ENCODE measurements at regions not wholly inside any gene's neighbourhood (a gene's known extent, or its start where the extent isn't known, plus 50 kb on each side); places are given as distances from the start of the nearest gene placed in this dataset.

DNA sequence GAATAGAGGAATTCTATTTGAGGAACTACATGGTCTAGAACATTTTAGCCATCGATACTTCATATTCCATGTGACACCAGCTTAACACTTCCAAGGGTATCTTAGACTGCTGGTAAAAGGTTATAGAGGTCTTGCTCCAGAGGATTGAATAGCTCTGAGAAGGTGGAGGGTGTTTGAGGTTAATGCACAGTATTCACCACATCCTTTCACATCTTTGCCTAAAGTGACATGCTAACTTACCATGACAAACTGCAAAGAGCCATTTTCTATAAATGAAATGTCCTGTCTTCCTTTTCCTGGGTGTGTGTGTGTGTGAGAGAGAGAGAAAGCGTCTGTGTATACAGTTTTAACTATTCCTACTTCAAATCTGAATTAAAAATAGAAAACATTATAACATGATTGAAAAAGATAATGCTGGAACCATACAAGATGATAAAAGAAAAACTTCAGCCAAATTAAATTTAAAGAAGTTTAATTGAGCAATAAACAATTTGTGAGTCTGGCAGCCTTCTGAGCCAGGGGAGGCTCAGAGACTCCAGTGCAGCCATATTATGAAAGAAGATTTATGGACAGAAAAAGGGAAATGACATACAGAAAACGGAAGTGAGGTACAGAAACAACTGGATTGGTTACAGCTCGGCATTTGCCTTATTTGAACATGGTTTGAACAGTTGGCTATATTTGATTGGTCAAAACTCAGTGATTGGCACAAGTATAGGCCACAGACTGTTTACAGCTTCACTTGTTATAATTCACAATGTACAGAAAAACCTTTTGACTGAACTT lies 320.9 kb upstream of the CCDC179 start:
- dilution Hi-C loops (cut with MboI; ENCODE audit: extremely low pct_ligation_motif_present, low sequenced_read_pairs): no loop called here
- no peaks in the 10 kb centered on the region for H3K9me1 ChIP-seq (ENCODE audit: control insufficient read depth, extremely low read depth, insufficient read depth, low read length)
- H3K27ac ChIP-seq (ENCODE audit: control insufficient read depth, insufficient read depth, low read length): no peak overlapping the region
- H3K9ac ChIP-seq (ENCODE audit: control insufficient read depth, extremely low read depth, insufficient read depth, low read length): no peak overlapping the region
- no peaks in the 10 kb centered on the region for H3K36me3 ChIP-seq (ENCODE audit: control insufficient read depth in 2 of 2, extremely low read depth in 1 of 2, insufficient read depth in 2 of 2, low read length in 2 of 2)
- H3K4me3 ChIP-seq (ENCODE audit: control insufficient read depth in 2 of 3, extremely low read depth in 1 of 3, insufficient read depth in 2 of 3, low read depth in 1 of 3, low read length in 3 of 3): no peak overlapping the region
- no peak for DNase-seq (ENCODE audit: low read depth, low spot score)
- H3K9me3 ChIP-seq (ENCODE audit: control insufficient read depth, low read depth, low read length): no peaks in the 10 kb centered on the region
- H3K4me1 ChIP-seq (ENCODE audit: control insufficient read depth, extremely low read depth, insufficient read depth, low read length): no peaks in the 10 kb centered on the region
- FAIRE-seq: no peak
- H3K27me3 ChIP-seq (ENCODE audit: control insufficient read depth, extremely low read depth, insufficient read depth, low read length): no peaks in the 10 kb centered on the region
- no peak overlapping the region for H2AFZ ChIP-seq (ENCODE audit: control insufficient read depth, low read length)
- H3K79me2 ChIP-seq (ENCODE audit: control insufficient read depth, insufficient read depth, low read length): no peaks in the 10 kb centered on the region
- H3K4me2 ChIP-seq (ENCODE audit: control insufficient read depth, extremely low read depth, insufficient read depth, low read depth, low read length): no peak overlapping the region
- no peaks in the 10 kb centered on the region for H4K20me1 ChIP-seq (ENCODE audit: control insufficient read depth, extremely low read depth, insufficient read depth, low read length)
- TF ChIP-seq, protein P1, sequence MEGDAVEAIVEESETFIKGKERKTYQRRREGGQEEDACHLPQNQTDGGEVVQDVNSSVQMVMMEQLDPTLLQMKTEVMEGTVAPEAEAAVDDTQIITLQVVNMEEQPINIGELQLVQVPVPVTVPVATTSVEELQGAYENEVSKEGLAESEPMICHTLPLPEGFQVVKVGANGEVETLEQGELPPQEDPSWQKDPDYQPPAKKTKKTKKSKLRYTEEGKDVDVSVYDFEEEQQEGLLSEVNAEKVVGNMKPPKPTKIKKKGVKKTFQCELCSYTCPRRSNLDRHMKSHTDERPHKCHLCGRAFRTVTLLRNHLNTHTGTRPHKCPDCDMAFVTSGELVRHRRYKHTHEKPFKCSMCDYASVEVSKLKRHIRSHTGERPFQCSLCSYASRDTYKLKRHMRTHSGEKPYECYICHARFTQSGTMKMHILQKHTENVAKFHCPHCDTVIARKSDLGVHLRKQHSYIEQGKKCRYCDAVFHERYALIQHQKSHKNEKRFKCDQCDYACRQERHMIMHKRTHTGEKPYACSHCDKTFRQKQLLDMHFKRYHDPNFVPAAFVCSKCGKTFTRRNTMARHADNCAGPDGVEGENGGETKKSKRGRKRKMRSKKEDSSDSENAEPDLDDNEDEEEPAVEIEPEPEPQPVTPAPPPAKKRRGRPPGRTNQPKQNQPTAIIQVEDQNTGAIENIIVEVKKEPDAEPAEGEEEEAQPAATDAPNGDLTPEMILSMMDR (optimal IDR thresholded peaks at IDR 0.05 in 1 of 3, IDR thresholded peaks at IDR 0.05 in 1 of 3, conservative IDR thresholded peaks at IDR 0.05 in 1 of 3; ENCODE audit: extremely low read depth in 1 of 3, insufficient read depth in 2 of 3, low read length in 3 of 3): no peak
- no peak for TF ChIP-seq EZH2 (IDR thresholded peaks at IDR 0.05; ENCODE audit: low read length)

DNA sequence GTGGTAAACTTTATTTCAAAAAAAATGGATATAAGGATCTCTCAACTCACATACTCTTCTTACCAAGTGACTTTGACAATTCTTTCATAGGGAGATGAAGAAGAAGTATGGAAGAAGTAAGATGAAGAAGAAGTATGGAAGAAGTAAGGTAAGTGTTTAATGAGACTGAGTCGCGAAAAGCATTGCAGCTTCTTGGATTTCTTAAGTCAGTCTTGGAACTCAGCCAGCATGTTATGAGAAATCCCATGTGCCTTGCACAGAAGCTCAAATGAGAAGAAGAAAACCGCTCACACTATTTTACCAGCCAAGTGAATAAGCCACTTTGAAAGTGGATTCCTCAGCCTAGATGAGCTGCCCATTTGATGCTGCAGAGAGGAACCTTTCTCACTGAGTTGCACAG lies 332.0 kb upstream of the CCDC179 start:
- no peaks in the 10 kb centered on the region for H3K4me1 ChIP-seq (ENCODE audit: control insufficient read depth, extremely low read depth, insufficient read depth, low read length)
- no peak for DNase-seq (ENCODE audit: low read depth, low spot score)
- H3K36me3 ChIP-seq (ENCODE audit: control insufficient read depth in 2 of 2, extremely low read depth in 1 of 2, insufficient read depth in 2 of 2, low read length in 2 of 2): no peaks in the 10 kb centered on the region
- no peak overlapping the region for H3K27ac ChIP-seq (ENCODE audit: control insufficient read depth, insufficient read depth, low read length)
- no peaks in the 10 kb centered on the region for H3K79me2 ChIP-seq (ENCODE audit: control insufficient read depth, insufficient read depth, low read length)
- no peak for TF ChIP-seq EZH2 (IDR thresholded peaks at IDR 0.05; ENCODE audit: low read length)
- no peaks in the 10 kb centered on the region for H3K27me3 ChIP-seq (ENCODE audit: control insufficient read depth, extremely low read depth, insufficient read depth, low read length)
- no peak overlapping the region for H3K4me2 ChIP-seq (ENCODE audit: control insufficient read depth, extremely low read depth, insufficient read depth, low read depth, low read length)
- H3K9me3 ChIP-seq (ENCODE audit: control insufficient read depth, low read depth, low read length): no peaks in the 10 kb centered on the region
- no peak overlapping the region for H3K4me3 ChIP-seq (ENCODE audit: control insufficient read depth in 2 of 3, extremely low read depth in 1 of 3, insufficient read depth in 2 of 3, low read depth in 1 of 3, low read length in 3 of 3)
- no peaks in the 10 kb centered on the region for H3K9me1 ChIP-seq (ENCODE audit: control insufficient read depth, extremely low read depth, insufficient read depth, low read length)
- FAIRE-seq: no peak
- no peaks in the 10 kb centered on the region for H4K20me1 ChIP-seq (ENCODE audit: control insufficient read depth, extremely low read depth, insufficient read depth, low read length)
- H3K9ac ChIP-seq (ENCODE audit: control insufficient read depth, extremely low read depth, insufficient read depth, low read length): no peak overlapping the region
- dilution Hi-C loops (cut with MboI; ENCODE audit: extremely low pct_ligation_motif_present, low sequenced_read_pairs): no loop called here
- no peak overlapping the region for H2AFZ ChIP-seq (ENCODE audit: control insufficient read depth, low read length)
